ENCODE measurements at regions not wholly inside any gene's neighbourhood (a gene's known extent, or its start where the extent isn't known, plus 50 kb on each side); places are given as distances from the start of the nearest gene placed in this dataset.

DNA sequence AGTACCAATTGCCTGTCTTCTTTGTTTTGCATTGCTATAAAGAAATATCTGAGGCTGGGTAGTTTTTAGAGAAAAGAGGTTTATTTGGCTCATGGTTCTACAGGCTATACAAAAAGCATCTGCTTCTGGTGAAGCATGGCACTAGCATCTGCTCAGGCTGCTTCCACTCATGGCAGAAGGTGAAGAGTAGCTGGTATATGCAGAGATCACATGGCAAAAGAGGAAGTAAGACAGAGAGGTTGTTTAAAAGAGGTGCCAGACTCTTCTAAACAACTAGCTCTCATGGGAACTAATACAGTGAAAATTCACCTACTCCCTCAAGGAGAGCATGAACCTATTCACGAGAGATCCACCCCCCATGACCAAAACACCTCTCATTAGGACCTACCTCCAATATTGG is 56.7 kb upstream of the GUCA2B start:
- in situ Hi-C loops (cut with MboI; ENCODE audit: low pct_unique_long_range_greater_than_20kb in 2 of 9, low sequenced_read_pairs in 9 of 9, unreplicated experiment in 9 of 9) = no loop called here
- Histone ChIP-seq H3K27ac (no peak overlapping the region), H3K4me3 (no peak overlapping the region), H3K4me1 (replicated peaks in 1 of 2) (no peaks in the 10 kb centered on the region)
- 0 to 73% (median 40%) methylated on average over 1 of the region's 1 CpG; no CpG with 5 or more reads in 3 of the 10 experiments for WGBS, 10 experiments
- ATAC-seq (replicated peaks in 6 of 8) = no peak

DNA sequence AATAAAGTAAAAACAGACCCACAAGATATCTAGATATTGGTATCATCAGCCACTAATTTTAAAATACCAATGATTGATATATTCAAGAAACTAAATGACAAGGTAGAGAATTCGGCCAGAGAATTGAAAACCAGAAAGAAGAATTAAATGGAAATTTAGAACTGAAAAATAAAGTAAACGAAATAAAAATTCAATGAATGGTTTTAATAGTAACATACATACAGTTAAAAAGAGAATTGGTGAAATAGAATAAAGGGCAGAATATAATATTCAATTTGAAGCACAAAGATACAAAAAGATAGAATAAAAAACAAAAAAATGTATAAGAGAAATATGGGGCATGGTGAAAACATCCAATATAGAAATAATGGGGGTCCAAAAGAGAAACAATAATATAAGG is 64.0 kb upstream of the GUCA2B start:
- H3K4me1 ChIP-seq (replicated peaks in 1 of 2) = no peaks in the 10 kb centered on the region
- H3K27ac ChIP-seq = no peak overlapping the region
- in situ Hi-C loops (cut with MboI; ENCODE audit: low pct_unique_long_range_greater_than_20kb in 2 of 9, low sequenced_read_pairs in 9 of 9, unreplicated experiment in 9 of 9) = no loop called here
- H3K4me3 ChIP-seq = no peak overlapping the region
- no peak for ATAC-seq (replicated peaks in 6 of 8)
- WGBS, 10 experiments = 10 to 68% (median 54%) methylated on average over 2 of the region's 2 CpGs

DNA sequence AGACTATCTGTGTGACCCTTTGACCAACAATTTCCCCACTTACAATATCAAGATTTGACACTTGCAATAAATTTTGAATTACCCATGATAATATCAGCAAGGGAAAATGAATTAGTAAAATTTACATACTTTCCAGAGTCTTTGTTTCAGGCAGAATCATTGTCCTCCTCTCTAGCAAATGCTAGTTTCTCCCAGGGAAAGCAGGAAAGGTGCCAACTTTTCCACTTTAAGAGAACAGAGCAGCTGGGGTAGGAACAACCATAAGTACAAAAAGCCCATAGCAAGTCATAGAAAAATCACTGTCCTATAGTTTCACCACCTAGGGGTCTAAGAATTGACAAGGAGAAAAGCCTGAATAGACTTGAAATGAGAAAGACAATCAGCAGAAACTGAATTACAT is 67.1 kb upstream of the GUCA2B start:
- no peak for ATAC-seq (replicated peaks in 6 of 8)
- no peaks in the 10 kb centered on the region for H3K4me1 ChIP-seq (replicated peaks in 1 of 2)
- H3K4me3 ChIP-seq = no peak overlapping the region
- H3K27ac ChIP-seq = no peak overlapping the region
- in situ Hi-C loops (cut with MboI; ENCODE audit: low pct_unique_long_range_greater_than_20kb in 2 of 9, low sequenced_read_pairs in 9 of 9, unreplicated experiment in 9 of 9) = no loop called here

DNA sequence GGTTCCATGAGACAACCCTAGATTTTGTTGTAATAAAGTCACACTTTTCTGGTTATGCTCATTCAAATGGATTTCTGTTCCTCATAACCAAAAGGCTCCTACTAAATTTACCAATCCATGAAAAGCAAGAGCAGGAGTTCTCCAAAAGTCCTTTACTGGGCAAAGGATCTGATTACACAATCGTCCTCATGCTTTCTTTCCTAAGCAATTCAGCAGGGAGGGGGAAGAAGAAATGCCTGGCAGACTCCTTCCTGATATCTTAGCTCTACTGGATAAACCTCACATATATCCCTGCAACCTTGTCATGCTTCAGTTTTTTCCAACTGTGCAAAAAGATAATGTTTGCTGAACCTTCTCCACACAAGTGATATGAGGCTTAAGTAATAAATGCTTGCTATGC is 67.6 kb upstream of the GUCA2B start:
- ATAC-seq (replicated peaks in 6 of 8) = peak in 2 of 8 experiments; percentile 29 to 53
- Histone ChIP-seq H3K27ac (no peak overlapping the region), H3K4me3 (no peak overlapping the region), H3K4me1 (replicated peaks in 1 of 2) (no peaks in the 10 kb centered on the region)
- in situ Hi-C loops (cut with MboI; ENCODE audit: low pct_unique_long_range_greater_than_20kb in 2 of 9, low sequenced_read_pairs in 9 of 9, unreplicated experiment in 9 of 9) = no loop called here
- 0 to 56% (median 0%) methylated on average over 1 of the region's 1 CpG; no CpG with 5 or more reads in 3 of the 10 experiments for WGBS, 10 experiments

GRCh38 chr1:42081475-42081874 is 71.7 kb upstream of the GUCA2B start:
- Histone ChIP-seq H3K4me1 (replicated peaks in 1 of 2) (no peaks in the 10 kb centered on the region), H3K27ac (no peak overlapping the region), H3K4me3 (no peak overlapping the region)
- in situ Hi-C loops (cut with MboI; ENCODE audit: low pct_unique_long_range_greater_than_20kb in 2 of 9, low sequenced_read_pairs in 9 of 9, unreplicated experiment in 9 of 9) = no loop called here
- ATAC-seq (replicated peaks in 6 of 8) = no peak
- 0 to 75% (median 60%) methylated on average over 1 to 2 of the region's 2 CpGs; no CpG with 5 or more reads in 5 of the 10 experiments for WGBS, 10 experiments

DNA sequence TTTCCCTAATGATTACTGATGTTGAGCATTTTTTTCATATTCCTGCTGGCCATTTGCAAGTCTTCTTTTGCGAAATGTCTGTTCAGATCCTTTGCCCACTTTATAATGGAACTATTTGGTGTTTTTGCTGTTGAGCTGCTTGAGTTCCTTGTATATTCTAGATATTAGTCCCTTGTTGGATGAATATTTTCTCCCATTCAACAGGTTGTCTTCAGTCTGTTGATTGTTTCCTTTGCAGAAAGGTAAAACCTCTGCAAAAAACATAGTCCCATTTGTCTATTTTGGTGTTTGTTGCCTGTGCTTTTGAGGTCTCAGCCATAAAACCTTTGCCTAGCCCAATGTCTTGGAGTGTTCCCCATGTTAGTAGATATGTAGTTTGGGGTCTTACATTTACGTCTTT is 78.0 kb upstream of the GUCA2B start:
- ATAC-seq (replicated peaks in 6 of 8) = no peak
- 0 to 95% (median 74%) methylated on average over 1 to 2 of the region's 2 CpGs; no CpG with 5 or more reads in 2 of the 10 experiments for WGBS, 10 experiments
- Histone ChIP-seq H3K27ac (no peak overlapping the region), H3K4me3 (no peak overlapping the region), H3K4me1 (replicated peaks in 1 of 2) (no peaks in the 10 kb centered on the region)
- in situ Hi-C loops (cut with MboI; ENCODE audit: low pct_unique_long_range_greater_than_20kb in 2 of 9, low sequenced_read_pairs in 9 of 9, unreplicated experiment in 9 of 9) = no loop called here

- 81 to 100% (median 94%) methylated on average over 1 to 2 of the region's 2 CpGs; no CpG with 5 or more reads in 2 of the 10 experiments for WGBS, 10 experiments
- Histone ChIP-seq H3K4me1 (replicated peaks in 1 of 2) (no peaks in the 10 kb centered on the region), H3K27ac (no peak overlapping the region), H3K4me3 (no peak overlapping the region)
- in situ Hi-C loops (cut with MboI; ENCODE audit: low pct_unique_long_range_greater_than_20kb in 2 of 9, low sequenced_read_pairs in 9 of 9, unreplicated experiment in 9 of 9) = no loop called here
- ATAC-seq (replicated peaks in 6 of 8) = no peak
These were observed 82.2 kb upstream of the GUCA2B start for GRCh38 chr1:42070996-42071395.

DNA sequence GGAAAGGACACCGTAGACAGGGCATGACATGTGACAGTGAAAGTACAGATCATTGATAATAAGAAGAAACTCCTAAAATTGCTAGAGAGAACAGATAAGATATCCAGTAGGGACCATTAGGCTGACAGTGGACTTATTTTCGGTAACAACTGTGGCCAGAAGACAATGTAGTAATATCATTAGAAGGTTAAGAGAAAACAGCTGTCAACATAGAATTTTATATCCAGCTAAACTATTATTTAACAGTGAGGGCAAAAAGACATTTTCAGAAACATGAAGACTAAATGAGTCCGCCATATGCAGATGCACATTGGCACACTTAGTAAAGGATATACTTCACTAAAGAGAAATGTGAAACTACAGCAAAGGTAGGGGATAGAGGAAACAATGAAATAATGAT is 95.4 kb upstream of the GUCA2B start:
- H3K4me3 ChIP-seq = no peak overlapping the region
- H3K4me1 ChIP-seq (replicated peaks in 1 of 2) = no peaks in the 10 kb centered on the region
- ATAC-seq (replicated peaks in 6 of 8) = no peak
- 28 to 100% (median 89%) methylated on average over 1 to 3 of the region's 3 CpGs for WGBS, 10 experiments
- H3K27ac ChIP-seq = no peak overlapping the region
- in situ Hi-C loops (cut with MboI; ENCODE audit: low pct_unique_long_range_greater_than_20kb in 2 of 9, low sequenced_read_pairs in 9 of 9, unreplicated experiment in 9 of 9) = no loop called here

DNA sequence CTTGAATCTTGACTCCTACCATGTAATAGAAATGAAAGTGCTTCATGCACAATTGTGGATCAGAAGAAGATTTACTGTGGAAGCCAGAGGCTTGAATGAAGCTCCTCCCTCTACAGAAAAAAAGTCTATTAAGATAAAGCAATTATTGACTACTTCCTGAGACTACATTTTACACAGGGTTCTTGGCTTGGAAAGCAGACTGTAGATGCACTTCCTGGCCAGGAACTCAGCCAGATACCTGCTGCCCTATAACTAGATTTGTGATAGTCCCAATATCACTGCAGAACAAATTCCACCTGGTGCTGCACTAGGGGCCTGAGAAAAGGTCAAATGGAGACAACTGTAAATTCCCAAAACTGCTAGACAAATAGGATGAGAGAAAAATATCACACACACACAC is 96.8 kb upstream of the GUCA2B start:
- no peak overlapping the region for H3K4me3 ChIP-seq
- no peak overlapping the region for H3K27ac ChIP-seq
- in situ Hi-C loops (cut with MboI; ENCODE audit: low pct_unique_long_range_greater_than_20kb in 2 of 9, low sequenced_read_pairs in 9 of 9, unreplicated experiment in 9 of 9) = no loop called here
- ATAC-seq (replicated peaks in 6 of 8) = peak in 1 of 8 experiments; percentile 58
- peaks cover 8 to 11% of the 10 kb centered on the region in 2 donors for H3K4me1 ChIP-seq (replicated peaks in 1 of 2)

DNA sequence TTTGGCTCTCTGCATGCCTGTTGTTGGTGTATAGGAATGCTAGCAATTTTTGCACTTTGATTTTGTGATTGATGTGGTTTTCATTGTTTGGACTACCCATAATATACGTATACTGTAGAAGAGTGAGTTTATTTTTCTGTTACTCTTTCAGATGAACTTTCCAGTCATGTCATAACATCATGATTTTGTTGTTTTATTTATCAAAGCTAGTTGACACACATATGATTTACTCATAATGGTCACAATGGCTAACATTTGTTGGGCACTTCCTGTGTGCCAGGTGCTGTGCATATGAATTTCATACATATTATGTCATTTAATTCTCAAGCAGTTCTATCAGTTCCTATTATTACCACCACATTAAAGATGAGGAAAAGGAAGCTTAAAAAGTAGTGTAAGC is 98.1 kb upstream of the GUCA2B start:
- no peak for ATAC-seq (replicated peaks in 6 of 8)
- in situ Hi-C loops (cut with MboI; ENCODE audit: low pct_unique_long_range_greater_than_20kb in 2 of 9, low sequenced_read_pairs in 9 of 9, unreplicated experiment in 9 of 9) = no loop called here
- WGBS, 10 experiments = 0 to 100% (median 63%) methylated on average over 1 of the region's 1 CpG; no CpG with 5 or more reads in 1 of the 10 experiments
- Histone ChIP-seq H3K4me3 (no peak overlapping the region), H3K4me1 (replicated peaks in 1 of 2) (peaks cover 8 to 11% of the 10 kb centered on the region in 2 donors), H3K27ac (no peak overlapping the region)

DNA sequence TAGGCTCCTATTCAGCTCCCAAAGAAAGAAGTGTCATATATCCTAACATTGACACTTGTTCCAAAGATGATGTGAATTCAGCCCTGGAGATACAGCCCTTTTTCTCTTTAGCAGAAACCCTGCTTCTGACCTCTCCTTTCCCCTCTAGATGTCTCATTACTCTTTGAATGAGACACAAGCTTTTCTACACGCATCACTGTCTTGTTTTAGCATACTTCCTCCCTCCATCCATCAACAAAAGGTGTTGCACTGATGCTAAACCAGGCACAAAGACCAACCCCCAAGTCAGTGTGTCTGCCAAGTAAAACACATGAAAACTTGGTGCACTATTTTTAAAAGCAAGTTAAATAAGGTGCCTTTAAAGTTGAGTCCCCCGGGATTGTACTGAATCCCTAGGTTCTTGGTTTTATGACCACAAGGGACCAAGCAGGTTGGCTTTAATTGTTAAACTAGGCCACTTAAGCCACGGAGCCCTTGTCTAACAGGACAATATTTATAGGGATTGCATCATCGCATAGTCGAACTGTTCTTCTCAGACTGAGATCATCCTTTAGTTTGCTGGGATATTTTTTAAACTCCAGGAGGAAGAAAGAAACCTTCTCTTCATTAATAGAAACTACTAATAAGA is 101.0 kb upstream of the GUCA2B start:
- 7 to 83% (median 69%) methylated on average over 2 to 5 of the region's 5 CpGs for WGBS, 10 experiments
- ATAC-seq (replicated peaks in 6 of 8) = peak in 5 of 8 experiments; percentile 80 to 88 (median 83)
- Histone ChIP-seq H3K4me1 (replicated peaks in 1 of 2) (peaks cover 11 to 12% of the 10 kb centered on the region in 2 donors), H3K27ac (peak overlapping the region in 1 of 2 donors; percentile 37), H3K4me3 (no peak overlapping the region)
- in situ Hi-C loops (cut with MboI; ENCODE audit: low pct_unique_long_range_greater_than_20kb in 2 of 9, low sequenced_read_pairs in 9 of 9, unreplicated experiment in 9 of 9) = no loop called here

DNA sequence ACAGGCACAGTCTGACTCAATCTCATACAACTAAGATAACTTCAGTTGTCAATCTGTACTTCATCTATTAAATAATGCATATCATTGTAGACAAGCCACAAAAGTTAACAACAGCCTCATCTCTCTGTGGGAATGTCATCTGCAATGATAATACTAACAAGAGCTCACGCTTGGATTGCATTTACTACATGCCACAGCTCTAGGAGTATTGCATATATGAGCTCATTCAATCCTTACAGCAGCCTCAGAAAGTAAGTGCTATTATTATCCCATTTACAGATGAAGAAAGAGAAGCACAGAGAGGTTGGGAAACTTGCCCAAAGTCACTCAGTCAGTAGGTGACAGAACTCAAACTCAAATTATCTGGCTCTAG is 105.7 kb upstream of the GUCA2B start:
- H3K4me3 ChIP-seq = no peak overlapping the region
- in situ Hi-C loops (cut with MboI; ENCODE audit: low pct_unique_long_range_greater_than_20kb in 2 of 9, low sequenced_read_pairs in 9 of 9, unreplicated experiment in 9 of 9) = no loop called here
- peaks cover 11 to 25% of the 10 kb centered on the region in 2 donors for H3K4me1 ChIP-seq (replicated peaks in 1 of 2)
- WGBS, 10 experiments = 55 to 100% (median 76%) methylated on average over 1 of the region's 1 CpG; no CpG with 5 or more reads in 6 of the 10 experiments
- H3K27ac ChIP-seq = no peak overlapping the region
- ATAC-seq (replicated peaks in 6 of 8) = peak in 2 of 8 experiments; percentile 50 to 76

GRCh38 chr1:42046761-42047507 is 106.3 kb upstream of the GUCA2B start:
- peaks cover 5 to 20% of the 10 kb centered on the region in 2 donors for H3K4me1 ChIP-seq (replicated peaks in 1 of 2)
- H3K27ac ChIP-seq = no peak overlapping the region
- 17 to 90% (median 57%) methylated on average over 1 to 4 of the region's 4 CpGs; no CpG with 5 or more reads in 2 of the 10 experiments for WGBS, 10 experiments
- no peak overlapping the region for H3K4me3 ChIP-seq
- ATAC-seq (replicated peaks in 6 of 8) = peak; percentile 62 to 92 (median 83)
- in situ Hi-C loops (cut with MboI; ENCODE audit: low pct_unique_long_range_greater_than_20kb in 2 of 9, low sequenced_read_pairs in 9 of 9, unreplicated experiment in 9 of 9) = no loop called here

- WGBS, 10 experiments = 60 to 100% (median 97%) methylated on average over 1 to 3 of the region's 3 CpGs; no CpG with 5 or more reads in 1 of the 10 experiments
- in situ Hi-C loops (cut with MboI; ENCODE audit: low pct_unique_long_range_greater_than_20kb in 2 of 9, low sequenced_read_pairs in 9 of 9, unreplicated experiment in 9 of 9) = no loop called here
- H3K27ac ChIP-seq = no peak overlapping the region
- no peak for ATAC-seq (replicated peaks in 6 of 8)
- no peak overlapping the region for H3K4me3 ChIP-seq
- peaks cover 0 to 17% of the 10 kb centered on the region in 2 donors for H3K4me1 ChIP-seq (replicated peaks in 1 of 2)
These were observed 108.9 kb upstream of the GUCA2B start for GRCh38 chr1:42044346-42044745.
